Left lung (tissue), 4 donors: ENCODE measurements at regions not wholly inside any gene's neighbourhood (a gene's known extent, or its start where the extent isn't known, plus 50 kb on each side); places are given as distances from the start of the nearest gene placed in this dataset.

Experiments
- ATAC-seq: fragments of 200-7000 bp; cut with Tn5 transposase; one replicate; pipeline ENCODE4 v1.9.1; 2020; ENCODE audit warnings: moderate library complexity
- DNase-seq, 4 donors: peaks; one replicate each; pipeline ENCODE4 v3.0.0-alpha.2; 2013 to 2020
- H3K27ac ChIP-seq, 2 donors: fragments of 200-600 bp; sonication (generic) in 1 of 2; one replicate each; pipeline versions ENCODE4 v1.5.0 to v1.8.0; 2020 to 2021
- H3K27me3 ChIP-seq, 2 donors: fragments of 200-600 bp; sonication (generic) in 1 of 2; one replicate each; pipeline versions ENCODE4 v1.5.0 to v1.8.0; 2020 to 2021
- H3K36me3 ChIP-seq, 2 donors: fragments of 200-600 bp; sonication (generic) in 1 of 2; one replicate each; pipeline versions ENCODE4 v1.5.0 to v1.8.0; 2020 to 2021
- H3K4me1 ChIP-seq, 2 donors: fragments of 200-600 bp; one replicate each; pipeline ENCODE4 v1.8.0; 2021
- H3K4me3 ChIP-seq, 2 donors: fragments of 200-600 bp; sonication (generic) in 1 of 2; one replicate each; pipeline versions ENCODE4 v1.5.0 to v1.8.0; 2020 to 2021; ENCODE audit warnings: mild to moderate bottlenecking in 1 of 2
- H3K9me3 ChIP-seq, 2 donors: fragments of 200-600 bp; sonication (generic) in 1 of 2; one replicate each; pipeline versions ENCODE4 v1.5.0 to v1.8.0; 2020 to 2021
- intact Hi-C, 2 donors: fragments of 100-400 bp; cut with DNase I; formaldehyde crosslinking; loops; one replicate each; pipeline versions ENCODE4 v1.11.2 to v1.14.2; 2022
- TF ChIP-seq, protein P1 (sequence below), 2 donors: fragments of 200-600 bp; sonication (generic) in 1 of 2; IDR thresholded peaks; one replicate each; pipeline versions ENCODE4 v1.5.0 to v1.8.0; 2021; ENCODE audit warnings: antibody characterized with exemption in 2 of 2
- donor health status: DM: no; HTN: yes; CAD: no.
- donor health status: DM: no; HTN: no; CAD: no.

DNA sequence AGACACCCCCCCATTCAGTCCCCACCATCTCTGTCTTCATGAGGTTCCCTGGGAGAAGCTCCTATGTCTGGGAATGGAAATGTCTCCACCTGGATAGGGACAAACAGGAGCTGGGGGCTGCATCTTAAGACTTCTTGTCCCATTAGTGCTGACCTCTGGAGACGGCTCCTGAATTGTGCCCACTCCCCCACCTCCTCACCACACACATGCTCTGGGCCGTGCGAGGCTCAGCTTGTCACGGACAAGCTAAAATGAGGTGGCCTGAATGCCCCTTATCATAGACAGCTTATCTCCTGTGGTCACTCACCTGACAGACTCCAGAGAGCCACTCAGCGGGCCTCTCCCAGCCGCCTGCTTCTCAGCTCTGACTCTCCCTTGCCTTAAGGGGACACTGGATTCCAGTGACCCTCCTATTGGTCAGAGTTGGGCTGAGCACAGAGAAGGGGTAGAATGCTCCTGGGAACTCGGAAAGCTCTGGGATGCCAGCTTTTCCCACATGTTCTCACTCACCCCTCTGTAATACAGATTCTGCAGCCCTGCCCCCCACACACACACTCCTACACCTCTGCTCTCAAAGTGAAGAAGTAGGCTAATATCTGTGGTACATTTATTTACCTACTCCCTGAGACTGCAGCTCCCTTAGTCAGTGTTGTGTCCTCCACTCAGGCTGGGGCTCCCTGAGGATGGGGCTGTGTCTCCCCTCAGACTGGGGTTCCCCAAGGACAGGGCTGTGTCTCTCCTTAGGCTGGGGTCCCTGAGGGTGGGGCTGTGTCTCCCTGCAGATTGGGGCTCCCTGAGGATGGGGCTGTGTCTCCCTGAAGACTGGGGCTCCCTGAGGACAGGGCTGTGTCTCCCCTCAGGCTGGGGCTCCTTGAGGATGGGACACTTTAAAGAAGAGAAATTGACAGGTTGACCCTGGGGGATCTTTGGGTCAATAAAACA, 167.5 kb downstream of the VEGFA start:
- TF ChIP-seq, protein P1, sequence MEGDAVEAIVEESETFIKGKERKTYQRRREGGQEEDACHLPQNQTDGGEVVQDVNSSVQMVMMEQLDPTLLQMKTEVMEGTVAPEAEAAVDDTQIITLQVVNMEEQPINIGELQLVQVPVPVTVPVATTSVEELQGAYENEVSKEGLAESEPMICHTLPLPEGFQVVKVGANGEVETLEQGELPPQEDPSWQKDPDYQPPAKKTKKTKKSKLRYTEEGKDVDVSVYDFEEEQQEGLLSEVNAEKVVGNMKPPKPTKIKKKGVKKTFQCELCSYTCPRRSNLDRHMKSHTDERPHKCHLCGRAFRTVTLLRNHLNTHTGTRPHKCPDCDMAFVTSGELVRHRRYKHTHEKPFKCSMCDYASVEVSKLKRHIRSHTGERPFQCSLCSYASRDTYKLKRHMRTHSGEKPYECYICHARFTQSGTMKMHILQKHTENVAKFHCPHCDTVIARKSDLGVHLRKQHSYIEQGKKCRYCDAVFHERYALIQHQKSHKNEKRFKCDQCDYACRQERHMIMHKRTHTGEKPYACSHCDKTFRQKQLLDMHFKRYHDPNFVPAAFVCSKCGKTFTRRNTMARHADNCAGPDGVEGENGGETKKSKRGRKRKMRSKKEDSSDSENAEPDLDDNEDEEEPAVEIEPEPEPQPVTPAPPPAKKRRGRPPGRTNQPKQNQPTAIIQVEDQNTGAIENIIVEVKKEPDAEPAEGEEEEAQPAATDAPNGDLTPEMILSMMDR (IDR thresholded peaks at IDR 0.05), result no peak
- ATAC-seq (peak; percentile 86), DNase-seq (peak in 1 of 4 donors; percentile 50)
- H3K27me3 ChIP-seq, result no peaks in the 10 kb centered on the region
- no peak overlapping the region for H3K4me3 ChIP-seq
- no peaks in the 10 kb centered on the region for H3K4me1 ChIP-seq
- no peak overlapping the region for H3K27ac ChIP-seq
- no peaks in the 10 kb centered on the region for H3K36me3 ChIP-seq
- no peaks in the 10 kb centered on the region for H3K9me3 ChIP-seq
- intact Hi-C loops, result no loop called here

DNA sequence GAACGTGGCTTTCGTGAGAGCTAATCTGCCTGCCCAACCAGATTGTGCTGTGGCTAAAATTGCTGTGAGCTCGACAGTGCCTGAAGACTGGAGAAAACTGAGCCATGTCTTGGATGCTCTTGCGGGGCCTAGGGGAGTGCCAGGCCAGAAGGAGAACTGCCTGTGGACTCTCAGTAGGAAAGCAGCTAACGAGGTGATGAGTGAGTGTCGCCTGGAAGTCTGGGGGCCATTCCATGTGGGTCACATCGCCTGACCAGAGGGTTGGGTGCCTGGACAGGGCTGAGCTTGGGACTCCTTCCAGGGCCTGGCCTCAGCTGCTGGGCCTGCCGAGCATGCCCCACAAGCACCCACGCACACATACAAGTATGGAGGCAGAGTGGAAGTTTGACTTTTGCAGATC, 166.5 kb downstream of the VEGFA start:
- H3K4me1 ChIP-seq, result no peaks in the 10 kb centered on the region
- TF ChIP-seq, protein P1 (IDR thresholded peaks at IDR 0.05), result no peak
- intact Hi-C loops, result no loop called here

DNA sequence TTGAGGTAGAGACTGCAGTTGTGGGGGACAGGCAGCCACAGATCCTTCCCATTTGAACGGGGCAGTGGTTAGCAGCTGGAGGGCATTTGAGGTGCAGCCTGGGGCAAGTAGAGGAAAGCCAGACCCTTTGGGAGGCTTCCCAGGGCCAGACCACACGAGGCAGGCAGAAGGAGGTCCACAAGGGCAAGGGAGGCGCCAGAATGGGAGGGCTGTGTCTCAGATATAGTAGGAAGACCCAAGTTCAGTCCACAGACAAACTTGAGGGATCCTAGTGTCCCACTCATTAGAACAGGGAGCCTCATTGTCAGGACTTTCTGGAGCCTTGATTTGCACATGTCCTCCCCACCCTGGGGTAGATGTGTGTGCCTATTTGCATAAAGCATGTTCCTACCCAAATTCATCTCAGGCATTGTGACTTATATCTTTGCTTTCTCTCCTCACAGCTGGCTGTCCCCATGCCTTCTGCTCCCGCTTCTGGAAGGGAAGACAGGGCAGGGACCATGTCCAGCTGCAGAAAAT, 166.0 kb downstream of the VEGFA start:
- Histone ChIP-seq H3K27ac (no peak overlapping the region), H3K9me3 (no peaks in the 10 kb centered on the region), H3K4me1 (no peaks in the 10 kb centered on the region), H3K36me3 (no peaks in the 10 kb centered on the region), H3K4me3 (no peak overlapping the region), H3K27me3 (no peaks in the 10 kb centered on the region)
- ATAC-seq, result no peak
- DNase-seq, result no peak
- intact Hi-C loops, result no loop called here
- TF ChIP-seq, protein P1 (IDR thresholded peaks at IDR 0.05), result no peak

More for the DNA sequence above, 166.5 kb downstream of the VEGFA start:
- Histone ChIP-seq H3K27me3 (no peaks in the 10 kb centered on the region), H3K9me3 (no peaks in the 10 kb centered on the region), H3K27ac (no peak overlapping the region), H3K36me3 (no peaks in the 10 kb centered on the region), H3K4me3 (no peak overlapping the region)
- ATAC-seq (no peak), DNase-seq (peak in 1 of 4 donors; percentile 30)

DNA sequence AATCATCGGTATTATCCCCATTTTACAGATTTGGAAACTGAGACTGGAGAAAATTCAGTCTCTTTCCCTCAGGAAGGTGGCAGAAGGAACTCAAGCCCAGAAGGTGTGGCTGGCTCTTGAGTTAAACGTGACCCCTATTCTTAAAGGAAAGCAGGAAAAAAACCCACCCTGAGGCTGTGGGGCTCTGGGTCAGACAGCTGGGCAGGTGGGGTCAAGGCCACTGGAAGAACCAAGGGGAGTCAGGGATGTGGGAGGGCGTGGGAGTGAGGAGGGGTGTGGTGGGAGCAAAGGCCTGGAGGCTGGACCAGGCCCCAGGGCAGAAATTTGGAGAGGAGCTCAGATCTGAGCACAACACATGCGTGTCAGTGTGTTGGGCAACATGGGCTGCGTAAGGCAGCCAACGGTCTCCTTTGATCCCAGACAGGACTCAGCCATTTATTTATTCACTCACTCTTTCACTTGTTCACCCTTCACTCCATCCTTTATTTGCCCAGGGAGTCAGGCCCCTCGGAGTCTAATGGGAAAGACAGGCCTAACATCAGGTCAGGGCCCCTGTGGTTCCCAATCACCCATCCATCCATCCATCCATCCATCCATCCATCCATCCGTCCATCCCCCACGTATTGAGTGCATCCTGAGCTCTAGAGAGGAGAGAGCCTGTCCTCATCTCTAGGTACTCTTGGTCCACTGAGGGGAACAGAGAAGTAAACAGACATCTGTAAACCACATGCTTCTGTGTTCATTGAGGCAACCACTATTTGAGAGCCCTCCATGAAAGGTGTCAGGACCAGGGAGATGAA, 165.0 kb downstream of the VEGFA start:
- H3K27me3 ChIP-seq, result no peaks in the 10 kb centered on the region
- ATAC-seq (no peak), DNase-seq (peak in 1 of 4 donors; percentile 11)

More for the DNA sequence above, 165.0 kb downstream of the VEGFA start:
- H3K27ac ChIP-seq, result no peak overlapping the region
- TF ChIP-seq, protein P1 (IDR thresholded peaks at IDR 0.05), result no peak
- no peaks in the 10 kb centered on the region for H3K4me1 ChIP-seq
- no peak overlapping the region for H3K4me3 ChIP-seq
- H3K9me3 ChIP-seq, result no peaks in the 10 kb centered on the region
- intact Hi-C loops, result no loop called here
- no peaks in the 10 kb centered on the region for H3K36me3 ChIP-seq
